ENCODE measurements at regions not wholly inside any gene's neighbourhood (a gene's known extent, or its start where the extent isn't known, plus 50 kb on each side); places are given as distances from the start of the nearest gene placed in this dataset.

GRCh38 chr12:100703868-100704267 is 90.7 kb upstream of the ANO4 start:
- H3K27ac ChIP-seq (ENCODE audit: low read depth in 1 of 3, low read length in 2 of 3): no peak overlapping the region
- DNase-seq (no peak), FAIRE-seq (no peak)
- H3K9me3 ChIP-seq (ENCODE audit: control insufficient read depth in 2 of 2, insufficient read depth in 1 of 2, low read depth in 1 of 2, low read length in 1 of 2): no peaks in the 10 kb centered on the region
- no peaks in the 10 kb centered on the region for H3K4me1 ChIP-seq (ENCODE audit: control insufficient read depth in 3 of 3, insufficient read depth in 2 of 3, low read depth in 1 of 3, low read length in 2 of 3)
- WGBS, 3 donors: 59 to 70% (median 63%) methylated on average over 2 of the region's 2 CpGs
- H3K27me3 ChIP-seq (ENCODE audit: control insufficient read depth in 3 of 3, insufficient read depth in 3 of 3, low read length in 3 of 3): no peaks in the 10 kb centered on the region
- no peaks in the 10 kb centered on the region for H3K36me3 ChIP-seq (ENCODE audit: control insufficient read depth in 3 of 3, insufficient read depth in 2 of 3, low read depth in 1 of 3, low read length in 3 of 3)
- no peak overlapping the region for H3K4me3 ChIP-seq (ENCODE audit: low read depth in 1 of 3, low read length in 3 of 3)

- DNase-seq: no peak
- WGBS, 3 donors: 52 to 64% (median 54%) methylated on average over 3 of the region's 3 CpGs
- no peak for FAIRE-seq
- H3K4me1 ChIP-seq (ENCODE audit: control insufficient read depth in 3 of 3, insufficient read depth in 2 of 3, low read depth in 1 of 3, low read length in 2 of 3): no peaks in the 10 kb centered on the region
- H3K9me3 ChIP-seq (ENCODE audit: control insufficient read depth in 2 of 2, insufficient read depth in 1 of 2, low read depth in 1 of 2, low read length in 1 of 2): no peaks in the 10 kb centered on the region
- H3K27ac ChIP-seq (ENCODE audit: low read depth in 1 of 3, low read length in 2 of 3): no peak overlapping the region
- no peaks in the 10 kb centered on the region for H3K36me3 ChIP-seq (ENCODE audit: control insufficient read depth in 3 of 3, insufficient read depth in 2 of 3, low read depth in 1 of 3, low read length in 3 of 3)
- no peak overlapping the region for H3K4me3 ChIP-seq (ENCODE audit: low read depth in 1 of 3, low read length in 3 of 3)
- H3K27me3 ChIP-seq (ENCODE audit: control insufficient read depth in 3 of 3, insufficient read depth in 3 of 3, low read length in 3 of 3): no peaks in the 10 kb centered on the region
Measured at GRCh38 chr12:100706033-100706432, 88.5 kb upstream of the ANO4 start.

GRCh38 chr12:100708591-100708990 is 86.0 kb upstream of the ANO4 start:
- Histone ChIP-seq H3K4me3 (ENCODE audit: low read depth in 1 of 3, low read length in 3 of 3) (no peak overlapping the region), H3K4me1 (ENCODE audit: control insufficient read depth in 3 of 3, insufficient read depth in 2 of 3, low read depth in 1 of 3, low read length in 2 of 3) (no peaks in the 10 kb centered on the region), H3K27ac (ENCODE audit: low read depth in 1 of 3, low read length in 2 of 3) (no peak overlapping the region), H3K36me3 (ENCODE audit: control insufficient read depth in 3 of 3, insufficient read depth in 2 of 3, low read depth in 1 of 3, low read length in 3 of 3) (no peaks in the 10 kb centered on the region), H3K27me3 (ENCODE audit: control insufficient read depth in 3 of 3, insufficient read depth in 3 of 3, low read length in 3 of 3) (peaks cover 0 to 5% (median 0%) of the 10 kb centered on the region in 3 donors), H3K9me3 (ENCODE audit: control insufficient read depth in 2 of 2, insufficient read depth in 1 of 2, low read depth in 1 of 2, low read length in 1 of 2) (no peaks in the 10 kb centered on the region)
- DNase-seq: no peak
- no peak for FAIRE-seq
- 0 to 28% (median 0%) methylated on average over 1 of the region's 1 CpG for WGBS, 3 donors

GRCh38 chr12:100715976-100716944 is 78.3 kb upstream of the ANO4 start:
- Histone ChIP-seq H3K4me1 (ENCODE audit: control insufficient read depth in 3 of 3, insufficient read depth in 2 of 3, low read depth in 1 of 3, low read length in 2 of 3) (peaks cover 0 to 4% (median 0%) of the 10 kb centered on the region in 3 donors), H3K36me3 (ENCODE audit: control insufficient read depth in 3 of 3, insufficient read depth in 2 of 3, low read depth in 1 of 3, low read length in 3 of 3) (no peaks in the 10 kb centered on the region), H3K9me3 (ENCODE audit: control insufficient read depth in 2 of 2, insufficient read depth in 1 of 2, low read depth in 1 of 2, low read length in 1 of 2) (peaks cover 0 to 3% of the 10 kb centered on the region in 2 donors), H3K27me3 (ENCODE audit: control insufficient read depth in 3 of 3, insufficient read depth in 3 of 3, low read length in 3 of 3) (peaks cover 5 to 56% (median 20%) of the 10 kb centered on the region in 3 donors), H3K4me3 (ENCODE audit: low read depth in 1 of 3, low read length in 3 of 3) (no peak overlapping the region), H3K27ac (ENCODE audit: low read depth in 1 of 3, low read length in 2 of 3) (no peak overlapping the region)
- FAIRE-seq: no peak
- WGBS, 3 donors: 37 to 51% (median 44%) methylated on average over 55 of the region's 55 CpGs
- DNase-seq: no peak

- no peak overlapping the region for H3K27ac ChIP-seq (ENCODE audit: low read depth in 1 of 3, low read length in 2 of 3)
- H3K9me3 ChIP-seq (ENCODE audit: control insufficient read depth in 2 of 2, insufficient read depth in 1 of 2, low read depth in 1 of 2, low read length in 1 of 2): peaks cover 0 to 3% of the 10 kb centered on the region in 2 donors
- H3K27me3 ChIP-seq (ENCODE audit: control insufficient read depth in 3 of 3, insufficient read depth in 3 of 3, low read length in 3 of 3): peaks cover 5 to 60% (median 20%) of the 10 kb centered on the region in 3 donors
- WGBS, 3 donors: 2 to 10% (median 4%) methylated on average over 80 to 100 of the region's 100 CpGs
- peaks cover 0 to 4% (median 0%) of the 10 kb centered on the region in 3 donors for H3K4me1 ChIP-seq (ENCODE audit: control insufficient read depth in 3 of 3, insufficient read depth in 2 of 3, low read depth in 1 of 3, low read length in 2 of 3)
- DNase-seq (peak in 1 of 2 donors; percentile 32), FAIRE-seq (no peak)
- peak overlapping the region in 2 of 3 donors; percentile 1 to 40 for H3K4me3 ChIP-seq (ENCODE audit: low read depth in 1 of 3, low read length in 3 of 3)
- H3K36me3 ChIP-seq (ENCODE audit: control insufficient read depth in 3 of 3, insufficient read depth in 2 of 3, low read depth in 1 of 3, low read length in 3 of 3): no peaks in the 10 kb centered on the region
Measured at GRCh38 chr12:100716945-100717732, 77.4 kb upstream of the ANO4 start.

GRCh38 chr12:100717733-100718067 is 76.9 kb upstream of the ANO4 start:
- H3K27me3 ChIP-seq (ENCODE audit: control insufficient read depth in 3 of 3, insufficient read depth in 3 of 3, low read length in 3 of 3): peaks cover 5 to 60% (median 20%) of the 10 kb centered on the region in 3 donors
- no peak for FAIRE-seq
- no peaks in the 10 kb centered on the region for H3K36me3 ChIP-seq (ENCODE audit: control insufficient read depth in 3 of 3, insufficient read depth in 2 of 3, low read depth in 1 of 3, low read length in 3 of 3)
- peaks cover 0 to 4% (median 0%) of the 10 kb centered on the region in 3 donors for H3K4me1 ChIP-seq (ENCODE audit: control insufficient read depth in 3 of 3, insufficient read depth in 2 of 3, low read depth in 1 of 3, low read length in 2 of 3)
- peaks cover 0 to 3% of the 10 kb centered on the region in 2 donors for H3K9me3 ChIP-seq (ENCODE audit: control insufficient read depth in 2 of 2, insufficient read depth in 1 of 2, low read depth in 1 of 2, low read length in 1 of 2)
- no peak for DNase-seq
- no peak overlapping the region for H3K4me3 ChIP-seq (ENCODE audit: low read depth in 1 of 3, low read length in 3 of 3)
- H3K27ac ChIP-seq (ENCODE audit: low read depth in 1 of 3, low read length in 2 of 3): no peak overlapping the region
- 3 to 5% (median 3%) methylated on average over 13 of the region's 13 CpGs for WGBS, 3 donors

GRCh38 chr12:100718187-100718586 is 76.4 kb upstream of the ANO4 start:
- DNase-seq: no peak
- no peak overlapping the region for H3K4me3 ChIP-seq (ENCODE audit: low read depth in 1 of 3, low read length in 3 of 3)
- peaks cover 0 to 3% of the 10 kb centered on the region in 2 donors for H3K9me3 ChIP-seq (ENCODE audit: control insufficient read depth in 2 of 2, insufficient read depth in 1 of 2, low read depth in 1 of 2, low read length in 1 of 2)
- peaks cover 0 to 4% (median 0%) of the 10 kb centered on the region in 3 donors for H3K4me1 ChIP-seq (ENCODE audit: control insufficient read depth in 3 of 3, insufficient read depth in 2 of 3, low read depth in 1 of 3, low read length in 2 of 3)
- FAIRE-seq: no peak
- H3K27me3 ChIP-seq (ENCODE audit: control insufficient read depth in 3 of 3, insufficient read depth in 3 of 3, low read length in 3 of 3): peaks cover 5 to 57% (median 20%) of the 10 kb centered on the region in 3 donors
- H3K27ac ChIP-seq (ENCODE audit: low read depth in 1 of 3, low read length in 2 of 3): no peak overlapping the region
- 8 to 25% (median 24%) methylated on average over 5 of the region's 5 CpGs for WGBS, 3 donors
- no peaks in the 10 kb centered on the region for H3K36me3 ChIP-seq (ENCODE audit: control insufficient read depth in 3 of 3, insufficient read depth in 2 of 3, low read depth in 1 of 3, low read length in 3 of 3)

GRCh38 chr12:100720016-100720654 is 74.4 kb upstream of the ANO4 start:
- DNase-seq: no peak

More at GRCh38 chr12:100720016-100720654, 74.4 kb upstream of the ANO4 start:
- Histone ChIP-seq H3K4me3 (ENCODE audit: low read depth in 1 of 3, low read length in 3 of 3) (no peak overlapping the region), H3K27me3 (ENCODE audit: control insufficient read depth in 3 of 3, insufficient read depth in 3 of 3, low read length in 3 of 3) (peaks cover 5 to 51% (median 20%) of the 10 kb centered on the region in 3 donors), H3K4me1 (ENCODE audit: control insufficient read depth in 3 of 3, insufficient read depth in 2 of 3, low read depth in 1 of 3, low read length in 2 of 3) (peaks cover 0 to 4% (median 0%) of the 10 kb centered on the region in 3 donors), H3K27ac (ENCODE audit: low read depth in 1 of 3, low read length in 2 of 3) (no peak overlapping the region), H3K36me3 (ENCODE audit: control insufficient read depth in 3 of 3, insufficient read depth in 2 of 3, low read depth in 1 of 3, low read length in 3 of 3) (no peaks in the 10 kb centered on the region), H3K9me3 (ENCODE audit: control insufficient read depth in 2 of 2, insufficient read depth in 1 of 2, low read depth in 1 of 2, low read length in 1 of 2) (peaks cover 0 to 3% of the 10 kb centered on the region in 2 donors)
- 53 to 71% (median 61%) methylated on average over 4 of the region's 4 CpGs for WGBS, 3 donors
- no peak for FAIRE-seq
